ENCODE measurements at regions not wholly inside any gene's neighbourhood (a gene's known extent, or its start where the extent isn't known, plus 50 kb on each side); places are given as distances from the start of the nearest gene placed in this dataset.

DNA sequence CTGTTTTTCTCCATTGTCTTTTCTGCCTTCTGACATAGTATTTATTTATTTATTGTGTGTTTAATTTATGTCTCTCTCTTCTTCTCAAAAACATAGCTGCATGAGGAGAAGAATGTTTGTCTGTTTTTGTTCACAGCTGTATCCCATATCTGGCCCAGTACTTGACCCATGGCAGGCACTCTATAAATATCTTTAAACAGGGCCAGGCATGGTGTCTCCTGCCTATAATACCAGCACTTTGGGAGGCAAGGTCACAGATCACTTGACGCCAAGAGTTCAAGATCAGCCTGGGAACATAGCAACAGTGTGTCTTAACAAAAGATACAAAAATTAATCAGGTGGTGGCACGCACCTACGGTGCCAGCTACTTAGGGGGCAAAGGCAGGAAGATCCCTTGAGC lies 361.3 kb upstream of the KLHL29 start:
- ChIA-PET POLR2A (no interaction called here), CTCF (no interaction called here)
- TF ChIP-seq, protein P1, sequence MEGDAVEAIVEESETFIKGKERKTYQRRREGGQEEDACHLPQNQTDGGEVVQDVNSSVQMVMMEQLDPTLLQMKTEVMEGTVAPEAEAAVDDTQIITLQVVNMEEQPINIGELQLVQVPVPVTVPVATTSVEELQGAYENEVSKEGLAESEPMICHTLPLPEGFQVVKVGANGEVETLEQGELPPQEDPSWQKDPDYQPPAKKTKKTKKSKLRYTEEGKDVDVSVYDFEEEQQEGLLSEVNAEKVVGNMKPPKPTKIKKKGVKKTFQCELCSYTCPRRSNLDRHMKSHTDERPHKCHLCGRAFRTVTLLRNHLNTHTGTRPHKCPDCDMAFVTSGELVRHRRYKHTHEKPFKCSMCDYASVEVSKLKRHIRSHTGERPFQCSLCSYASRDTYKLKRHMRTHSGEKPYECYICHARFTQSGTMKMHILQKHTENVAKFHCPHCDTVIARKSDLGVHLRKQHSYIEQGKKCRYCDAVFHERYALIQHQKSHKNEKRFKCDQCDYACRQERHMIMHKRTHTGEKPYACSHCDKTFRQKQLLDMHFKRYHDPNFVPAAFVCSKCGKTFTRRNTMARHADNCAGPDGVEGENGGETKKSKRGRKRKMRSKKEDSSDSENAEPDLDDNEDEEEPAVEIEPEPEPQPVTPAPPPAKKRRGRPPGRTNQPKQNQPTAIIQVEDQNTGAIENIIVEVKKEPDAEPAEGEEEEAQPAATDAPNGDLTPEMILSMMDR (IDR thresholded peaks at IDR 0.05; ENCODE audit: insufficient read depth, low read depth, low read length), result no peak
- H3K4me3 ChIP-seq (ENCODE audit: low read depth, low read length), result no peak overlapping the region
- H3K36me3 ChIP-seq (ENCODE audit: control insufficient read depth, insufficient read depth, low read length), result no peaks in the 10 kb centered on the region
- no peaks in the 10 kb centered on the region for H3K27me3 ChIP-seq (ENCODE audit: control insufficient read depth, insufficient read depth, low read length)
- DNase-seq (ENCODE audit: low read depth), result no peak

GRCh38 chr2:23026671-23027070 lies 358.3 kb upstream of the KLHL29 start:
- no peak overlapping the region for H3K4me3 ChIP-seq (ENCODE audit: low read depth, low read length)
- no peaks in the 10 kb centered on the region for H3K27me3 ChIP-seq (ENCODE audit: control insufficient read depth, insufficient read depth, low read length)
- TF ChIP-seq, protein P1 (IDR thresholded peaks at IDR 0.05; ENCODE audit: insufficient read depth, low read depth, low read length), result no peak
- ChIA-PET POLR2A (no interaction called here), CTCF (no interaction called here)
- no peaks in the 10 kb centered on the region for H3K36me3 ChIP-seq (ENCODE audit: control insufficient read depth, insufficient read depth, low read length)
- DNase-seq (ENCODE audit: low read depth), result no peak

DNA sequence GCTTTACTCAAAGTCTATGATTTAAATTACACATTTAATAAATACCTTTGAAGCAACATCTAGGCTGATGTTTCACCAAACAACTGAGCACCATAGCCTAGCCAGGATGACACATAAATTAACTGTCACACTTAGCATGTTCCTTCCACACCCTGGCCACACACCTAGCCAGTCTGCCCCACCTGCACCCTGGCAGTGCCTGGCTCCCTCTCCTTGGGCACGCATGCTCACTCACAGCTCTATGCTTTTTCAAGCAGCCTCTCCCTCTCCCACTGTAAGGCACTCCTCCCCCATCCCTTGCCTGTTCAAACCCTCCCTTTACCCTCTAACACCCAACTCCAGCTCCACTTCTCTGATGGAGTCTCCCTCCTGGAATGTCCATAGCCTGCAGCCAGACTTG lies 357.6 kb upstream of the KLHL29 start:
- TF ChIP-seq, protein P1 (IDR thresholded peaks at IDR 0.05; ENCODE audit: insufficient read depth, low read depth, low read length), result no peak
- DNase-seq (ENCODE audit: low read depth), result no peak
- POLR2A ChIA-PET, result no interaction called here

GRCh38 chr2:23028106-23028505 lies 356.9 kb upstream of the KLHL29 start:
- ChIA-PET POLR2A (no interaction called here), CTCF (no interaction called here)
- TF ChIP-seq, protein P1 (IDR thresholded peaks at IDR 0.05; ENCODE audit: insufficient read depth, low read depth, low read length), result no peak
- Histone ChIP-seq H3K4me3 (ENCODE audit: low read depth, low read length) (no peak overlapping the region), H3K27me3 (ENCODE audit: control insufficient read depth, insufficient read depth, low read length) (no peaks in the 10 kb centered on the region), H3K36me3 (ENCODE audit: control insufficient read depth, insufficient read depth, low read length) (no peaks in the 10 kb centered on the region)
- no peak for DNase-seq (ENCODE audit: low read depth)

More for the DNA sequence above, 357.6 kb upstream of the KLHL29 start:
- Histone ChIP-seq H3K4me3 (ENCODE audit: low read depth, low read length) (no peak overlapping the region), H3K27me3 (ENCODE audit: control insufficient read depth, insufficient read depth, low read length) (no peaks in the 10 kb centered on the region), H3K36me3 (ENCODE audit: control insufficient read depth, insufficient read depth, low read length) (no peaks in the 10 kb centered on the region)
- CTCF ChIA-PET, result no interaction called here

- Histone ChIP-seq H3K27me3 (ENCODE audit: control insufficient read depth, insufficient read depth, low read length) (no peaks in the 10 kb centered on the region), H3K4me3 (ENCODE audit: low read depth, low read length) (no peak overlapping the region), H3K36me3 (ENCODE audit: control insufficient read depth, insufficient read depth, low read length) (no peaks in the 10 kb centered on the region)
- ChIA-PET POLR2A (no interaction called here), CTCF (no interaction called here)
- TF ChIP-seq, protein P1 (IDR thresholded peaks at IDR 0.05; ENCODE audit: insufficient read depth, low read depth, low read length), result no peak
- no peak for DNase-seq (ENCODE audit: low read depth)
These were observed 355.9 kb upstream of the KLHL29 start for GRCh38 chr2:23029111-23029510.

All from BJ (cell line).